GM10248 (cell line): ENCODE measurements at regions not wholly inside any gene's neighbourhood (a gene's known extent, or its start where the extent isn't known, plus 50 kb on each side); places are given as distances from the start of the nearest gene placed in this dataset.

Experiments
- CTCF ChIA-PET: fragments of 300-600 bp; sonication (Branson Sonifier 250); formaldehyde crosslinking; extraction: SDS; loops from one replicate; lab custom pipeline; 2021; ENCODE audit warnings: antibody characterized with exemption; lab: Yijun Ruan, JAX
- POLR2A ChIA-PET: fragments of 350-650 bp; sonication (Branson Sonifier 250); formaldehyde crosslinking; extraction: SDS; loops from one replicate; lab custom pipeline; 2020; ENCODE audit warnings: antibody characterized with exemption; lab: Yijun Ruan, JAX
- DNase-seq: peaks from one replicate; pipeline ENCODE4 v3.0.0; 2012; ENCODE audit errors: extremely low spot score
- CTCF ChIP-seq: IDR thresholded peaks from 2 replicates; pipeline ENCODE4 v1.5.1; 2012; ENCODE audit warnings: mild to moderate bottlenecking, low read depth; ENCODE audit errors: extremely low read depth, missing control alignments, control extremely low read depth

DNA sequence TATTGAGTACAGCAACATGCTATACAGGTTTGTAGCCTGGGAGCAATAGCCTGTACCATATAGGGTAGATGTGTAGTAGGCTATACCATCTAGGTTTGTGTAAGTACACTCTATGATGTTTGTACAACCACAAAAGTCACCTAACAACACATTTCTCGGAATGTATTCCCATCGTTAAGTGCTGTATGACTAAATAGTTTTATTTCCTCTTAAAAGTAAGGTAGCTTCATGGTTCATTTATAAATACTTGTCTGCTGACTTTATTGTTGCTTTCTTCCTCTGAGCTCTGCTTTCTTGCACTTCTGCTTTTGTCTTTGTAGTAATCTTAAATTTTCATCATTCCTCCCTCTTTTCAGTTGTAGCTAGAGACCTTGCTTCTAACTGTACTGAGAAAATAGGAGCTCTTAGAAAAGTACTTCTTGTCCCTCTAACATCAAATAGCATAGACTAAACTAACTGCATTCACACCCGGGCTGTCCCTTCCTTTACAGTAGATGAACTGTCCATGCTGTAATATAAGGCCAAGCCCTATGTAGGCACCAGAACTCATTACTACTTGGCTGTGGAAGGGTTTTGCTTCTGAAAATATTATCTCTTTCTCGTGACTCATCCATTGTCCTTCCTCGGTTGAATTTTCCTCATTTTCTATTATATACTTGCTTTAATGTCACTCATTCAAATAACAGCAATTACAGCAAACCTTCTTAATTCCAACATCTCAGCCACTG lies 55.4 kb upstream of the FAM3C start:
- no peak for DNase-seq
- CTCF ChIA-PET: interaction anchor here (0.6 to 1.2 kb wide), 4 partner anchors 9 to 55 kb away, joined by 3 to 4 read pairs (median 3); partner anchors contain the start of gene FAM3C
- POLR2A ChIA-PET: no interaction called here
- no peak for TF ChIP-seq CTCF

- no peak for DNase-seq
- ChIA-PET CTCF (interaction anchor here (0.9 to 1.6 kb wide), 6 partner anchors 9 to 84 kb away, joined by 3 to 5 read pairs (median 3); partner anchors contain the start of gene FAM3C), POLR2A (no interaction called here)
- no peak for TF ChIP-seq CTCF
These were observed 54.6 kb upstream of the FAM3C start for GRCh38 chr7:121450631-121451198.

- ChIA-PET POLR2A (no interaction called here), CTCF (interaction anchor here (0.7 to 1.6 kb wide), 5 partner anchors 12 to 83 kb away, joined by 3 to 5 read pairs (median 3); no protein-coding TSS in a partner anchor)
- TF ChIP-seq CTCF: no peak
- DNase-seq: no peak
These were observed 53.7 kb upstream of the FAM3C start for GRCh38 chr7:121449735-121450240.

GRCh38 chr7:121449329-121449728 lies 53.2 kb upstream of the FAM3C start:
- ChIA-PET POLR2A (no interaction called here), CTCF (interaction anchor here (0.7 to 1.6 kb wide), 3 partner anchors 16 to 29 kb away, joined by 3 to 5 read pairs (median 3); no protein-coding TSS in a partner anchor)
- no peak for TF ChIP-seq CTCF
- DNase-seq: no peak

- ChIA-PET CTCF (no interaction called here), POLR2A (no interaction called here)
- TF ChIP-seq CTCF: no peak
- no peak for DNase-seq
These were observed 52.3 kb upstream of the FAM3C start for GRCh38 chr7:121448429-121448828.

GRCh38 chr7:121447911-121448300 lies 51.8 kb upstream of the FAM3C start:
- POLR2A ChIA-PET: no interaction called here

More at GRCh38 chr7:121447911-121448300, 51.8 kb upstream of the FAM3C start:
- no peak for DNase-seq
- CTCF ChIA-PET: no interaction called here
- TF ChIP-seq CTCF: no peak
